ENCODE measurements at regions not wholly inside any gene's neighbourhood (a gene's known extent, or its start where the extent isn't known, plus 50 kb on each side); places are given as distances from the start of the nearest gene placed in this dataset.

GRCh38 chrX:27903960-27904359, 77.3 kb downstream of the DCAF8L1 start:
- CTCF ChIA-PET (ENCODE audit: partially characterized antibody) = no interaction called here
- Histone ChIP-seq H3K18ac (ENCODE audit: extremely low read depth, low read length) (no peak overlapping the region), H3K56ac (replicated peaks; ENCODE audit: insufficient read length, low read depth, low read length) (no peak overlapping the region), H4K91ac (replicated peaks; ENCODE audit: insufficient read length, low read length) (no peak overlapping the region), H4K5ac (ENCODE audit: insufficient read length, low read depth, low read length) (no peak overlapping the region), H3K4me2 (ENCODE audit: insufficient read depth in 1 of 2, low read depth in 2 of 2, low read length in 2 of 2) (no peak overlapping the region), H2AFZ (ENCODE audit: low read length) (no peak overlapping the region), H2AK5ac (ENCODE audit: low read depth, low read length) (no peak overlapping the region), H3K27me3 (replicated peaks in 1 of 4; ENCODE audit: control insufficient read depth in 3 of 4, extremely low read depth in 1 of 4, insufficient read depth in 3 of 4, low read length in 3 of 4) (no peaks in the 10 kb centered on the region), H3K4me1 (replicated peaks in 1 of 4; ENCODE audit: control insufficient read depth in 3 of 4, insufficient read depth in 4 of 4, low read length in 3 of 4) (no peaks in the 10 kb centered on the region), H3K4me3 (ENCODE audit: extremely low read depth in 1 of 4, insufficient read depth in 2 of 4, low read depth in 3 of 4, low read length in 4 of 4) (no peak overlapping the region), H3K4ac (replicated peaks; ENCODE audit: insufficient read length, low read depth, low read length) (no peak overlapping the region), H3K14ac (ENCODE audit: insufficient read length) (no peak overlapping the region), H3K23me2 (ENCODE audit: low read depth, low read length) (no peaks in the 10 kb centered on the region), H3K36me3 (ENCODE audit: control insufficient read depth in 2 of 4, insufficient read depth in 4 of 4, low read length in 3 of 4) (no peaks in the 10 kb centered on the region), H3K9me3 (ENCODE audit: insufficient read depth in 2 of 2, low read depth in 1 of 2, low read length in 1 of 2) (no peaks in the 10 kb centered on the region), H2BK20ac (ENCODE audit: low read length) (no peak overlapping the region), H3K79me2 (ENCODE audit: control insufficient read depth in 1 of 2, insufficient read depth in 2 of 2, low read length in 2 of 2) (no peaks in the 10 kb centered on the region), H3K23ac (ENCODE audit: insufficient read length) (no peak overlapping the region), H2BK15ac (ENCODE audit: low read length) (no peak overlapping the region), H3K9ac (replicated peaks in 1 of 4; ENCODE audit: extremely low read depth in 1 of 4, low read depth in 3 of 4, low read length in 3 of 4) (no peak overlapping the region), H3K79me1 (ENCODE audit: low read depth, low read length) (no peaks in the 10 kb centered on the region), H2BK120ac (replicated peaks; ENCODE audit: low read depth, low read length) (no peak overlapping the region), H2BK12ac (ENCODE audit: low read depth, low read length) (no peak overlapping the region), H3K27ac (ENCODE audit: low read depth, low read length) (no peak overlapping the region), H4K20me1 (replicated peaks in 1 of 2; ENCODE audit: control insufficient read depth in 1 of 2, insufficient read depth in 2 of 2, low read length in 2 of 2) (no peaks in the 10 kb centered on the region), H4K8ac (ENCODE audit: extremely low read depth, insufficient read depth, low read length) (no peak overlapping the region), H2BK5ac (ENCODE audit: low read depth, low read length) (no peak overlapping the region)
- DNase-seq (ENCODE audit: low read depth in 1 of 2, low spot score in 2 of 2) (no peak), FAIRE-seq (no peak)
- POLR2A ChIA-PET (ENCODE audit: partially characterized antibody) = no interaction called here
- 96% methylated on average over 2 of the region's 2 CpGs; no CpG with 5 or more reads in 1 of the 2 experiments for WGBS, 2 experiments (ENCODE audit: extremely low coverage in 1 of 2, insufficient coverage in 1 of 2, insufficient read length in 1 of 2, insufficient replicate concordance in 2 of 2, low coverage in 1 of 2, low lambda C conversion rate in 2 of 2, missing lambda C conversion rate in 1 of 2)
- TF ChIP-seq ASH2L (IDR thresholded peaks at IDR 0.05; ENCODE audit: low read length) = no peak
- no peak for TF ChIP-seq CTBP2 (IDR thresholded peaks at IDR 0.05; ENCODE audit: borderline replicate concordance, insufficient read depth, insufficient read length, low read length)
- no peak for TF ChIP-seq SP2 (IDR thresholded peaks at IDR 0.05; ENCODE audit: low read length)
- no peak for TF ChIP-seq TEAD4 (IDR thresholded peaks at IDR 0.05; ENCODE audit: low read depth, low read length)
- no peak for TF ChIP-seq FOSL1 (IDR thresholded peaks at IDR 0.05; ENCODE audit: insufficient read depth, low read depth, low read length)
- TF ChIP-seq EP300 (IDR thresholded peaks at IDR 0.05; ENCODE audit: borderline replicate concordance in 1 of 2, low read depth in 2 of 2, low read length in 2 of 2) = no peak
- no peak for TF ChIP-seq HDAC2 (IDR thresholded peaks at IDR 0.05; ENCODE audit: borderline replicate concordance in 1 of 2, low read depth in 2 of 2, low read length in 2 of 2)
- TF ChIP-seq TCF12 (IDR thresholded peaks at IDR 0.05; ENCODE audit: low read depth, low read length) = no peak
- TF ChIP-seq POLR2AphosphoS5 (IDR thresholded peaks at IDR 0.05; ENCODE audit: low read depth, low read length) = no peak
- no peak for TF ChIP-seq RNF2 (IDR thresholded peaks at IDR 0.05; ENCODE audit: borderline replicate concordance, low read depth, low read length, missing control alignments, poor library complexity, severe bottlenecking)
- no peak for TF ChIP-seq JUND (IDR thresholded peaks at IDR 0.05; ENCODE audit: low read length)
- no peak for TF ChIP-seq RAD21 (IDR thresholded peaks at IDR 0.05 in 1 of 2, conservative IDR thresholded peaks at IDR 0.05 in 1 of 2; ENCODE audit: low read depth in 2 of 2, low read length in 2 of 2)
- TF ChIP-seq CBX5 (IDR thresholded peaks at IDR 0.05; ENCODE audit: low read depth, low read length) = no peak
- no peak for TF ChIP-seq EZH2 (IDR thresholded peaks at IDR 0.05; ENCODE audit: low read depth, low read length, severe bottlenecking)

Measured in H1 (cell line).